ENCODE measurements at regions not wholly inside any gene's neighbourhood (a gene's known extent, or its start where the extent isn't known, plus 50 kb on each side); places are given as distances from the start of the nearest gene placed in this dataset.

GRCh38 chr2:67240507-67240906 is 156.6 kb upstream of the ETAA1 start:
- TF ChIP-seq CTCF (IDR thresholded peaks at IDR 0.05) (no peak), REST (IDR thresholded peaks at IDR 0.05; ENCODE audit: insufficient read depth in 1 of 2, low read depth in 2 of 2, low read length in 1 of 2) (no peak), TCF7L2 (IDR thresholded peaks at IDR 0.05; ENCODE audit: low read depth, low read length) (no peak), POLR2AphosphoS5 (IDR thresholded peaks at IDR 0.05; ENCODE audit: low read depth, low read length) (no peak), SIN3A (IDR thresholded peaks at IDR 0.05; ENCODE audit: borderline replicate concordance, insufficient read depth, low read depth, low read length) (no peak)
